ENCODE measurements at regions not wholly inside any gene's neighbourhood (a gene's known extent, or its start where the extent isn't known, plus 50 kb on each side); places are given as distances from the start of the nearest gene placed in this dataset.
"Not testable (repeated sequence)": the region's sequence is repeated elsewhere in the genome, so short reads cannot be mapped to it uniquely, and the experiment has no call there.

DNA sequence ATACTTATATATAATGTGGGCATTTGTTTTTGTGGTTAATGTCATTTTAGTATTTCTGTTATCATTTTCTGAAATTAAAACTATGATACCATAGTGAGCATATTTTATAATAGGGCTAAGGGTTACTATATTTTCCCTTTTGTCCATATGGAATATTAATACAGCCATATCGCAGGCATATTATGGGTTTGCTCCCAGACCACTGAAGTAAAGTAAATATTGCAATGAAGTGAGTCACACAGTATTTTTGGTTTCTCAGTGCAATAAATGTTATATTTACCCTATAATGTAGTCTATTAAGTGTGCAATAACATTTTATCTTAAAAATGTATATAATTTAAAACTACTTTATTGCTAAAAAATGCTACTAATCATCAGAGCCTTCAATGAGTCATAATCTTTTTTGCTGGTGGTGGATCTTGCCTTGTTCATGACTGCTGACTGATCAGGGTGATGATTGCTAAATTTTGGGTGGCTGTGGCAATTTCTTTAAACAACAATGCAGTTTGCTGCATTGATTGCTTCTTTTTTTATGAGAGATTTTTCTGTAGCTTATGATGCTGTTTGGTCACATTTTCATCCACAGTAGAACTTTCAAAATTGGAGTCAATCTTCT is 1044.5 kb upstream of the NOVA1 start:
- no peak for DNase-seq

DNA sequence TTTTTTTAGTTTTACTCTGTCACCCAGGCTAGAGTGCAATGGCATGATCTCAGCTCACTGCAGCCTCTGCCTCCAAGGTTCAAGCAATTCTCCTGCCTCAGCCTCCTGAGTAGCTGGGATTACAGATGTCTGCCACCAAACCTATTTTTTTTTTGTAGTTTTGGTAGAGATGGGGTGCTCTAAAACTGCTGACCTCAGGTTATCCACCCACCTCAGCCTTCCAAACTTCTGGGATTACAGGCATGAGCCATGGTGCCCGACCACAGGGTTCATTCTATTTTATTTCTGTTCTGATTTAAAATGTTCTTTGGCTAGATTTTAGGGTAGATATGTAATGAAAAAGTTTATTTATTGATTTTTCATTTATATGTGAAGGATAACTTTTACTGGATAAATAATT is 1062.8 kb upstream of the NOVA1 start:
- DNase-seq, result no peak

DNA sequence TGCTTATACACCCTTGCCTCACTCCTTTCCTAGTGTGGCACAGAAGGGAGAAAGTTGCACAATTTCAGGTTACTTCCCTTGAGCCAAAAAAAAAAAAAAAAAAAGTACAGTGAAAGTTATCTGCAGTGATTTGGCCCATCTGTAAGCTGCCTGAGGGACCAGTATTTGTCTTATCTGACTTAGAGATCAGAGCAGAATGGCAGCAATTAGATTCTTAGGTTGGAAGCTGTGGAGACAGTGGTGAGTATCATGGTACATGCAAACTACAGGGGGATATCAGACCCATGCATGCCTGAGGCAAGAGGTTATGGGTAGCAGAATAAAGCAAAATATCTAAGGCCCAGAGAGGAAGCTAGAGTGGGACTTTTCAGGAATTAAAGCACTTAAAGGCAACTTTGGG is 1070.7 kb upstream of the NOVA1 start:
- DNase-seq, result no peak

DNA sequence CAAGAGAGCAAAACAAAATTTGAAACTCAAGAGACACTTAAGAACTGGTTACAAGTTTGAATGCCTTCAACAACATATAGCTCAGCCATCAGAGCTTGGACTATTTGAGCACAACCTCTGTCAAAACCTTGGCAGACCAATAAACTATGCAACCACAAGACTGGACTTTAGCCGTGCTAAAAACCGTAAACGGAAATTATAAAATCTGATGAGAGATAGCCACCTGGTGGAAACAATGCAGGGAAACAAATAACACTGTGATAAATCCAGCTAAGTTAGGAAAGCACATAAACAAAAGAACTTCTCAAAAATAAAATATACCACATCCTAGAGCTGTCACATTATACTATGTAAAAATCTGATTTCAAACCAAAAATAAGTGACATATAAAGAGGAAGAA is 1074.2 kb upstream of the NOVA1 start:
- DNase-seq, result no peak

DNA sequence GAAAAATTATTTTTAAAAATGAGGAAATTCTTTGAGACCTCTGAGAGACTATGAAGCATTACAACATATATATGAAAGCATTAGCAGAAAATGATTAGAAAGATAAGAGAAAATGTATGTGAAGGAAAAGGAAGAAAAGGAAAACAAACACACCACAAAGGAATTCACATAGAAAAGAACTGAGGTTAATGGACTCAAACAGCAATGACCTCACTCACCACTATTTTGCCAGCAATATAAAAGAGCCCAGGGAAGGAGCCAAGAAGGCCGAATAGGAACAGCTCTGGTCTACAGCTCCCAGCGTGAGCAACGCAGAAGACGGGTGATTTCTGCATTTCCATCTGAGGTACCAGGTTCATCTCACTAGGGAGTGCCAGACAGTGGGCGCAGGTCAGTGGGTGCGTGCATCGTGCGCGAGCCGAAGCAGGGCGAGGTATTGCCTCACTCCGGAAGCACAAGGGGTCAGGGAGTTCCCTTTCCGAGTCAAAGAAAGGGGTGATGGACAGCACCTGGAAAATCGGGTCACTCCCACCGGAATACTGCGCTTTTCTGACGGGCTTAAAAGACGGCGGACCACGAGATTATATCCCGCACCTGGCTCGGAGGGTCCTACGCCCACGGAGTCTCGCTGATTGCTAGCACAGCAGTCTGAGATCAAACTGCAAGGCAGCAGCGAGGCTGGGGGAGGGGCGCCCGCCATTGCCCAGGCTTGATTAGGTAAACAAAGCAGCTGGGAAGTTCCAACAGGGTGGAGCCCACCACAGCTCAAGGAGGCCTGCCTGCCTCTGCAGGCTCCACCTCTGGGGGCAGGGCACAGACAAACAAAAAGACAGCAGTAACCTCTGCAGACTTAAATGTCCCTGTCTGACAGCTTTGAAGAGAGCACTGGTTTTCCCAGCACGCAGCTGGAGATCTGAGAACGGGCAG is 1075.2 kb upstream of the NOVA1 start:
- not testable (repeated sequence) for DNase-seq

DNA sequence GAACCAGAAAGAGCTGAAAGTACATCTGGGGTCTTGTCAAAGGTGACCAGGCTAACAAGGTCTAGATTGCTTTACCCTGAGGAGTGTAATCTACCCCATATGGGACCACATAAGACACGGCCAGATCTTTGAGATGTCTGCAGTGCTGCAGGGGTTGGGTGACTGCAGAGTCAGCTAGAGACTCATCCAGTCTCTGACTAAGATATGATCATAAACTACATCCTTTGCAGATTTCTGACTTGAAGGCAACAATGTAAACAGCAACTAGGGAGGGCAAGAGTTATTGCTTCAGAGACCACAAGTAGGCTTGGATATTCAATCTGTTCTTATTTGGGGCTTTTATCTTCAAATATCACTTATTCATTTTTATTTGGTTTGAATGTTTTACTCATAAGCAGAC is 1080.5 kb upstream of the FOXG1 start:
- DNase-seq, result no peak

DNA sequence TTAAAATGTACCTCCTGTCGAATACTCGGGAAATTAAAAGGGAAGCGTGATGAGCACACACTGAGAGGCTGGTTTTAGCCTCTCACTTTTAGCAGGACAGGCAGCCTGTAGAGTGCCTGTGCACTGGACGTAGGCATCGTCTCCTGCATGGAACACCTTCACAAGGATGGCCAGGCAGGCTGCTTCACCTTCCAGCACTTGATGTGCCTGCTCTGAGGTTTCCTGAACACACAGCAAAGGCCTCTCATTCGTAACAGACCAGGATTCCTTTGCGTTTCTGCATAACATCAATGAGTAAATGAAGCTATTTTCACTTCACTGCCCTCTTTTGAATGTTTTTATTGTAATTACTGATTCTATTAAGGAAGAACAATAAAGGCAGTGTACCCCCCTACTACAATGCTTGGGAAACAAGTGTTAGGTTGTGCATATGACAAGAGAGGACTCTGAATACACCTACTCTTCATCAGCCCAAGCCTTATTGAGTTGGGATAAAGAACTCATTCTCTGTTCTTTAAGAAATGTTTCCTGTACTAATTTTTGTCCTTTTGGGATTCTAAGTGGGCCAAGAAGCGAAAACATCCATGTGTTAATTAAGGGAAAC is 1077.6 kb upstream of the FOXG1 start:
- DNase-seq, result no peak

DNA sequence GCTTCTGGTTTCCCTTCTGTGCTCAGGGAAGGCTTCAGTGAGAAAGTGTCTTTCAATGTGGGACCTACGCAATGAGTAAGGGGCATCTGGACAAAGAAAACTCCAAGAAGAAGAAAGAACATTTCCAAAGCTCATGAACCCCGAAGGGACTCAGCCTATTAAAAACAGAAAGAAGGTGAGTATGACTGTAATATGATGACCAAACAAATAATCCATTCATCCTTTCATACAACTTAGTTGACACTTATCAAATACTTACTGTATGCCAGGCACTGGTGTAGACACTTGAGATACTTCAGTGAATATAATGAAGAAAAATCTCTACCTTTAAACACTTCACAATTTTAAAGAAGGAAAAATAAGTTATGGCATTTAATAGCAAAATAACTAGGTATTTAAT is 1054.2 kb upstream of the FOXG1 start:
- no peak for DNase-seq

DNA sequence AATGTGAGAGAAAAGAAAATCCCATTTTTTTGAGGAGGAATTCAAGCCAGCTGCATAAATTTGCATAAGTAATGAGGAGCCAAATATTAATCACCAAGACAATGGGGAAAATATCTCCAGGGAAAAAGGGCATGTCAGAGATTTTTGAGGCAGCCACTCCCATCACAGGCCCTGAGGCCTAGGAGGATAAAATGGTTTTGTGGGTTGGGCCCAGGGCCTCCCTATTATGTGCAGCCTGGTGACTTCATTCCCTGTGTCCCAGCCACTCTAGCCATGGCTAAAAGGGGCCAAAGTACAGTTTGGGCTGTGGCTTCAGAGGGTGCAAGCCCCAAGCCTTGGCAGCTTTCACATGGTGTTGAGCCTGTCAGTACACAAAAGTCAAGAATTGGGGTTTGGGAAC is 1051.0 kb upstream of the FOXG1 start:
- DNase-seq, result no peak

DNA sequence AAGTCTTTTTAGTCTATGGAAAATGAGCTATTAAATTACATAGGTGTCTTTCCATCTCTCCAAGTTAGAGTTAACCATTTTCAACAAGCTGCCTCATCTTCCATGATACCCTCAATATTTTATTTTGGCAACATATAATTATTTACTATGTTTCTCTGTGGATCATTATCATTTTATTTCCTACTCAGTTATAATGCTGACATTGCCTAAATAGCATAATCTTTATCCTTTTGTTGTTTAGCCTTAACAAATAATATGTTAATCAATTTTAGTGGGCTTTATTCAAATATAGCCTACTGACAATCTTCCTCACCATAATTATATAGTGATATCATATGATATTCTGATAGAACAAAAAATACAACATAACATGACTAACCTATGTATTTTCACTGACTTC is 1044.8 kb upstream of the FOXG1 start:
- DNase-seq, result no peak

DNA sequence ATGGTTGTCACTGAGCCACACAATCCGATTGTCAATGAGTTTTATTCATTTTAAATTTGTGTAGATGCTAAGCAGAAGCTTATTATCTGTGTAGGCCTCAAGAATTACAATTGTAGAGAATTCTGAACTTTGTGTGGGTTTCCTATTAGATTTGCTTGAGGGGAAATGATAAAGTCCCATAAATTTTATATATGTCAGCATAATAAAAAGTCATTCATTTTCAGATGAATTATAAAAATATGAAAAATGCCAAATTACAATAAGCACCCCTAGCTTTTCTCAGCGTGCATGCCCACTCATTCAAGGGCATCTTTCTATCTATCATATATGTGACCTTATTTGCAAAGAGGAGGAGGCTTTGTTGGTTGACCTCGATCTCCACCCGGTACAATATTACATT is 1041.1 kb upstream of the FOXG1 start:
- DNase-seq, result no peak

DNA sequence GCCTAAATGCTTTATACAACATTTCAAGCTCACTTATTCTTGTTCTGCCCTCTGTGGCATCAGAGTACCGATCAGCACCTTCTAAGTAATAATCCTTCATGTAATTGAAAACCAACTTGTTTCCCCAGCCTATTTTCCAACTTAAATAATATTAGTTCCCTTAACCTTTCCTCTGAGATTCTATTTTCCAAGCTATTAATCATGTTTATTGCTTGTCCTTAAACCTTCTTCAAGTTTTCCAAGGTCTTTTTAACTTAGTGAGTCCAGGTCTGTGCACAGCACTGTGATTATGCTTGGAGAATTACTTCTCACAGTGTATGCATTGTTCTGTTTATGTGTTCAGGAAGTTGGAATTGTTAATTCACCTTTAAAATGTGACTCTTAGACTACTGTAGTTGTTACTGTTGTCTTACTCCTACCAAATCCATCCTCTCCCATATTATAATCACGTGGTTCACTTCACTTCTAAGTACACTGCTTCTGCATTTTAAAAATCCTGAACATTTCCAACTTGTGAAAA is 1039.3 kb upstream of the FOXG1 start:
- DNase-seq, result no peak

DNA sequence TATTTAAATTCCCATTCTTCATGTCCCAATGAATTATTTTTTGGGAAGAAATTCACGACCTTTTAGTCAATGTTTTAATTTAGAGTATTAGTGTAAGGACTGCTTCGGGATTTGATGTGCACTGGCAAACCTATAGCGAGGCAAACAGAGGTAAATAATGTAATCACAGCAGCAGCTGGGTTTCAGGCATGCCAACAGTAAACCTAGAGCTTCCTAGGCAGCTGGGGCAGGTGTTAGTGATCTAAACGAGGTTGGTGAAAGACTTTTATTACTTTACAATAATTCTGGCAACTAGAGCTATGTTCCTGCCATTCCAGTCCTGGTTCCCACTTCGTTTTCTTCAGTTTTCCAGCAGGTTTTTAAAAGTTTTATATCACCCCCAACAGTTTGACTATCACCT is 1036.4 kb upstream of the FOXG1 start:
- no peak for DNase-seq

DNA sequence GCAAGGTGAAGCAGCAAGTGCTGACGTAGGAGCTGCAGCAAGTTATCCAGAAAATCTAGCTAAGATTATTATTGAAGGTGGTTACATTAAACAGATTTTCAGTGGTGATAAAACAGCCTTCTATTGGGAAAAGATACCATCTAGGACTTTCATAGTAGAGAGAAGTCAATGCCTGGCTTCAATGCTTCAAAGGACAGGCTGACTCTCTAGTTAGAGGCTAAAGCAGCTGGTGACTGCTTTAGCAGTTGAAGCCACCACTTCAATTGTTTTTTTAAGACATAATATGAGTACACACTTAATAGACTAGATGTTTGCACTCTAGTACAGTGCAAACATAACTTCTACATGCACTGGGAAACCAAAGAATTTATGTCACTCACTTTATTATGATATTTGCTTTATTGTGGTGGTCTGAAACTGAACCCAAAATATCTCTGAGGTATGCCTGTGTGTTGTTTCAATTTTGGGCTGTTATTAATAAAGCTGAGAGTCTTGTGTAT is 1026.9 kb upstream of the FOXG1 start:
- no peak for DNase-seq

DNA sequence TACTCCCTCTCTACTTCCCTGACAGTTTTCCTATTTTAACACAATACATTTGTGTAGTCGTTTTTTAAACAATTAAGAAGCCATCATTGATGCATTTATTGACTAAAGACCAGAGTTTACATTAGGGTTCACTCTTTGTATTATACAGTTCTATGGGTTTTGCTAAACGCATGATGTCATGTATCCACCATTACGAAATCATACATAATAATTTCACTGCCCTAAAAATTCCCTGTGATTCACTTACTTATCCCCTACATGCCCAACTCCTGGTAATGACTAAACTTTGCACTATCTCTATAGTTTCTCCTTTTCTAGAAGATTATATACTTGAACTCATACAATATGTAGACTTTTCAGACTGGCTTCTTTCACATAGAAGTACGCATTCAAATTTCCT is 1016.5 kb upstream of the FOXG1 start:
- no peak for DNase-seq

DNA sequence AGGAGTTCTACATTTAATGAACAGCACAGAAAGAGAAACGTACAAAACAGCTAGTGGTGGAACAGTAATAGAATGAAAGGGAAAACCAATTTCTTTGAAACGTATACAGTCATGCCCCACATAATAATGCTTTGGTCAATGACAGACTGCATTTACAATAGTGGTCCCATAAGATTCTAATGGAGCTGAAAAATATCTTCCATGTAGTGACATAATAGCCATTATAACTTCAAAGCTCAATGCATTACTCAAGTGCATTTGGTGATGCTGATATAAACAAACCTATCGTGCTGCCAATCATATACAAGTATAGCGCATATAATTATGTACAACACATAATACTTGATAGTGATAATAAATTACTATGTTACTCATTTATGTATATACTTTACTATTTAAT is 1008.9 kb upstream of the FOXG1 start:
- not testable (repeated sequence) for DNase-seq

DNA sequence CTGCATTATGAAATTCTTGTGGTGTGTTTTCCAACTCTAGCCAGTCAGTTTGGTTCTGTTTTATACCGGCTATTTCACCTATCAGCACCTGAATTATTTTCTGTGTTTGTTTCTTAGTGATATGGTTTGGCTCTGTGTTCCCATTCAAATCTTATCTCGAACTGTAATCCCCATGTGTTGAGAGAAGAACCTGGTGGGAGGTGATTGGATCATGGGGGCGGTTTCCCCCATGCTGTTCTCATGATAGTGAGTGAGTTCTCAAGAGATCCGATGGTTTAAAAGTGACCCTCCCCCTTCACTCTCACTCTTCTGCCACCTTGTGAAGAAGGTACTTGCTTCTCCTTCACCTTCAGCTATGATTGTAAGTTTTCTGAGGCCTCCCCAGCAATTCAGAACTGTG is 1006.2 kb upstream of the FOXG1 start:
- DNase-seq, result not testable (repeated sequence)

DNA sequence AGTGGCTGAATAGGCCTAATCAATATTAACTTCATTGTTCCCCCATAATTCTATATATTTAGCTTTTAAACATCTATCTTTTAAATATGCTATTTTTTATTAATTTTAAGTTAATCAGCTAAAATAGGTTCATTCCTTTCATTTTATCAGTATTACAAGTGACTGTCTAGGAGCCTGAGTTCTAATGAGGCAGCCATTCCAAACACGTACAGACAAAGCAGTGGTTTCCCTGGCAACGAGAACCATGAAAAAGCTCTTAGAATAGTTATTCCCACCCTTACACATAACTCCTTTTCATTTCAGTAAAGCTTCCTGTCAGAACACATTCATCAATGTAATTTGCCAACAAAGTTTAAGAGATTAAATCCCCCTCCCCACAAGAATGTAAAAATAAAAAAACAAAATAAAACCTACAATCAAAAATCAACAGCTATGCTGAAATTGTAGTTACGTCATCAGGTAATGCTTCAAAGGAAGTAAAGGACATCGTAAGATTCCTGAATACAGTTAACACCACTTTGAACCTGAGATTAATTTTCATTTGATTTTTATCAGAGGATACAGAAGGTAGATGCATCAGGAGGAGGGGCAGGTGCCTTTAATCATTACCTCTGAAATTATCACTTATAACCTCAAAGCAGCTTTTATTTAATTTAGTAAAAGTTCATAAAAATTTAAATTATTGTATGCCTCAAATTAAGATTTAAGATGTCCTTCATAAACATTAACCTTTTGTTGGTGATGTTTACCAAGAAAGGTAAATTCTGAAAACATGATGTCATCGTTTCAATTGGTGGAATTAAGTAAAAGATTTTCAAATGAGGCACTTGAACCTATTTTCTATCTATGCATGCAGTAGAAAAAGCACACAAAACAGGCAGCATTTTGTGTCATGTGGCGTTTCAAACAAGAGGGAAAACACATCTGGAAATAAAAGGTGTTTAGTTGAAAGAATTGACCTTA is 967.2 kb upstream of the FOXG1 start:
- DNase-seq, result not testable (repeated sequence)

DNA sequence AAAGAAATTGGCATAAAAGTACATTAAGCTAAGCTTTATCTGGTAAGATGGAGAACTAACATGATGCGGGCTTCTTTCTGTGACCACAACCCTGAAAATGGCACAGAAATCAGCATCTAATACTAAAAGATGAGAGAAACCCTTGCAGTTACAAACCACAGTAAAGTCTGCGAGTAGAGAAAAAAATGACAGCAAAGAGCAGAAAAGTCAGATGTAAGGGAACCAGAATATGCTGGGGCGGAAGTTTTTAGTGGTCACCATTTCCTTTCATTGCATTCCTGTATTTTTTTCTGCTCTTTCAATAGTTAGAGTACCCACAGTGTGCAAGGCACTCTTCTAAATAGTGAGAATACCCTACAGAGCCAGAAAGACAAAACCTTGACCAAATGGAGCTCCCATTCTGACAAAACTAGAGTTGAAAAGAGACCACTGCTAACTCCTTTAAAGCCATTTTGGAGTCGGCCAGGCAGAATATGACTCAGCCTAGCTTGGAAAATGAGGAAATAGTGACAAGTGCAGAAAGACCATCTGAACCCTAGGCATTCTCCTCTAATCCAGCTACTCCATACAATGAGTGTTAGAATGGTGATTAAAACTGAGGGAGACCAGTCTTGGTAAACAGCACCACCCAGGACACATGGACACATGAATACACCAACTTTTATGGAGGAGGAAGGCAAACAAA is 948.7 kb upstream of the FOXG1 start:
- not testable (repeated sequence) for DNase-seq

DNA sequence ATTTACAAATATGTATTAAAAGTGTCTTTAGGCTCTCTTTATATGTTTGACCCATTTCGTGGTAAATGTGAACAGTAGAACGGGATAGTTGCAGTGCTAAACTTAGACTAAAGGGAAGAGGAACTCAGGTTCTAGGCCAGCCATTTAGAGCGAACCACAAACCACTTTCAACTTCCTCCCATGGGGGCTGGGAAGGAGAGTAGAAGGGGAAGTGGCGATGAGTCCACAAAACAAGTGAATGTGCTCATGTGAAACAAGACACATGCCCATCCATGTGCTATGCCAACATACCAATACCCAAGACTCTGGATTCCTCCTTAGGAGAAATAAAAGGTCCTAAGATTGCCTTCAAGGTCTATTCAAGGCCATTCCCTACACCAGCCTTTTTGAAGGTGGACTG is 940.4 kb upstream of the FOXG1 start:
- not testable (repeated sequence) for DNase-seq

DNA sequence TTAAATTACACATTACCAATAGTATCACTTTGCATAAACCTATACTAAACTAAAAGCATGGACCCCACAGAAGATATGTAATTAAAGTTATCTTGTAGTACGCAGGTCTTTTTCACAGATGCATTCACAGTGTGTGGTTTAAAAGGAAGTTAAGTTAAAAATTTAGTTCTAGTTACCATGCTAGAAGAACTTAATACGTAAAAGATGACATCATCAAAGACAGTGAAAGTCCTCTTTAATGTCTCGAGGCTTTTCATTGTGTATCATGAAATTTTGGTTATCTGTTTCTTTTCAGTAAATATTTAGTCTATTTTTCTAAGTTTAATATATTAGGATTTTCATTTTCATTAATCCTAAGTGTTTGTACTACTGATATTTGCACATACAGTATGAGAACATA is 934.6 kb upstream of the FOXG1 start:
- DNase-seq, result not testable (repeated sequence)

DNA sequence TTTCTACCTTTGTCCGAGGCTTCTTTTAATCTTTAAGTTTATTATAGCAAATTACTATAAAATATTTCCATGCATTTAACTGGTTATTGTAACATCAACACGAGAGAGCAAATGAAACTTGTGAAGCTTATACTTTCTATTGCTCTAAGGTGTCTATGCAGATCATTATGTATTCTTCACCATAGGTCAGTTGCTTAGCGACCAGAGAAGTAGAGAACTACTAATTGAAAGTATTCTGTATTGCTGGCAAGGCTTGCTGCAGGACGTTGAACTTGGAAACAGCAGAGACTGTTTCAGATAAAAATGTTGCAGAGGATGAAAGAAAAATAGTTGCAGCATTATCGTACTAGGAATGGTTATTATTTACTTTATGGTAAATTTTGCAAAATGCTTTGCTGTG is 933.6 kb upstream of the FOXG1 start:
- DNase-seq, result not testable (repeated sequence)
